Thyroid gland (tissue), 4 donors: ENCODE measurements at regions not wholly inside any gene's neighbourhood (a gene's known extent, or its start where the extent isn't known, plus 50 kb on each side); places are given as distances from the start of the nearest gene placed in this dataset.
"Not testable (repeated sequence)": the region's sequence is repeated elsewhere in the genome, so short reads cannot be mapped to it uniquely, and the experiment has no call there.

Source experiments
- DNase-seq, 2 donors: peaks; one replicate each; pipeline ENCODE4 v3.0.0-alpha.2; 2019
- H3K27ac ChIP-seq, 3 donors: fragments of 200-600 bp; sonication (generic); 1 replicate in 2 of 3; 2 replicates in 1 of 3; pipeline ENCODE4 v1.5.1; 2016 to 2019; ENCODE audit warnings: mild to moderate bottlenecking in 1 of 3, moderate library complexity in 1 of 3
- H3K27me3 ChIP-seq: fragments of 200-600 bp; sonication (generic); one replicate; pipeline ENCODE4 v1.5.1; 2019
- H3K36me3 ChIP-seq, 2 donors: fragments of 200-600 bp; sonication (generic); one replicate each; pipeline ENCODE4 v1.5.1; 2016 to 2019
- H3K4me1 ChIP-seq, 2 donors: fragments of 200-600 bp; sonication (generic); one replicate each; pipeline ENCODE4 v1.5.1; 2017 to 2019
- H3K4me3 ChIP-seq, 3 donors: fragments of 200-600 bp; sonication (generic); replicated peaks in 1 of 3; 1 replicate in 2 of 3; 2 replicates in 1 of 3; pipeline ENCODE4 v1.5.1; 2016; ENCODE audit warnings: mild to moderate bottlenecking in 1 of 3
- H3K9me3 ChIP-seq: fragments of 200-600 bp; sonication (generic); one replicate; pipeline ENCODE4 v1.5.1; 2017
- POLR2A ChIP-seq, 2 donors: fragments of 450-650 bp; IDR thresholded peaks; one replicate each; pipeline ENCODE4 v1.6.1; 2017; ENCODE audit warnings: antibody characterized with exemption in 2 of 2, mild to moderate bottlenecking in 2 of 2, moderate library complexity in 1 of 2
- WGBS, 2 donors: methylation state at CpG; one replicate each; pipeline ENCODE4 v1.1.5; 2017; 5-methylcytosine and 5-hydroxymethylcytosine counted together
- intact Hi-C: fragments of 100-400 bp; cut with DNase I; formaldehyde crosslinking; loops from one replicate; pipeline ENCODE4 v1.15.1; 2023
- TF ChIP-seq, protein P1 (sequence below), 6 experiments: fragments of 200-600 bp in 3 of 6; fragments of 450-650 bp in 3 of 6; sonication (generic) in 3 of 6; IDR thresholded peaks; one replicate each; pipeline ENCODE4 v1.5.1; 2016 to 2019; ENCODE audit warnings: antibody characterized with exemption in 6 of 6, mild to moderate bottlenecking in 2 of 6, inconsistent platforms in 1 of 6, moderate library complexity in 1 of 6

DNA sequence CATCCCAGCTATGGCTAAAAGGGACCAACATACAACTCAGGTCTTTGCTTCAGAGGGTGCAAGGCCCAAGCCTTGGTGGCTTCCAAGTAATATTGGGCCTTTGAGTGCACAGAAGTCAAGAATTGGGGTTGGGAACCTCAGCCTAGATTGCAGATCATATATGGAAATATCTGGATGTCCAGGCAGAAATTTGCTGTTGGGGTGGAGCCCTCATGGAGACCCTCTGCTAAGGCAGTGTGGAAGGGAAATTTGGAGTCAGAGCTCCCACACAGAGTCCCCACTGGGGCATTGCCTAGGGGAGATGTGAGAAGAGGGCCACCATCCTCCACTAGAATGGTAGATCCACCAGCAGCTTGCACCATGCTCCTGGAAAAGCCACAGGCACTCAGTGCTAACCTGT lies 123.5 kb downstream of the PRL start:
- Histone ChIP-seq H3K4me3 (no peak overlapping the region), H3K36me3 (no peaks in the 10 kb centered on the region), H3K27me3 (no peaks in the 10 kb centered on the region), H3K4me1 (no peaks in the 10 kb centered on the region), H3K27ac (no peak overlapping the region), H3K9me3 (no peaks in the 10 kb centered on the region)
- no peak for DNase-seq
- TF ChIP-seq POLR2A (IDR thresholded peaks at IDR 0.05) = no peak
- intact Hi-C loops = no loop called here

DNA sequence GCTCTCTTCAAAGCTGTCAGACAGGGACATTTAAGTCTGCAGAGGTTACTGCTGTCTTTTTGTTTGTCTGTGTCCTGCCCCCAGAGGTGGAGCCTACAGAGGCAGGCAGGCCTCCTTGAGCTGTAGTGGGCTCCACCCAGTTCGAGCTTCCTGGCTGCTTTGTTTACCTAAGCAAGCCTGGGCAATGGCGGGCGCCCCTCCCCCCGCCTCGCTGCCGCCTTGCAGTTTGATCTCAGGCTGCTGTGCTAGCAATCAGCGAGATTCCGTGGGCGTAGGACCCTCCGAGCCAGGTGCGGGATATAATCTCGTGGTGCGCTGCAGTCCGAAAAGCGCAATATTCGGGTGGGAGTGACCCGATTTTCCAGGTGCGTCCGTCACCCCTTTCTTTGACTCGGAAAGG lies 116.6 kb downstream of the PRL start:
- H3K9me3 ChIP-seq, intact Hi-C loops, H3K27me3 ChIP-seq, H3K36me3 ChIP-seq, H3K27ac ChIP-seq, DNase-seq, H3K4me3 ChIP-seq, H3K4me1 ChIP-seq: not testable (repeated sequence)
- 87 to 88% methylated on average over 14 to 15 of the region's 20 CpGs for WGBS, 2 donors

DNA sequence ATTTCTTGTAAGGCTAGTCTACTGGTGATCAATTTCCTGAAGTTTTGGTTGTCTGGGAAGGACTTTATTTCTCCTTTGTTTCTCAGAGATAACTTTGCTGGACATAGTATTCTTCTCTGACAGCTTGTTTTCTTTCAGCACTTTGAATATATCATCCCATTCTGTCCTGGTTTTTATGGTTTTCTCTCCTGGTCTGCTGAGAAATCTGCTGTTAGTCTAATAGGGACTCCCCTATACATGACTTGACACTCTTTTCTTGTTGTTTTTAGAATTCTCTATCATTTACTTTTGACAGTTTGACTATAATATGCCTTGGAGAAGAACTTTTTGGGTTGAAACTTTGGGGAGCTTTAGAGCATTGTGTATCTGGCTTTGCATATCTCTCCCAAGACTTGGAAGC lies 112.5 kb downstream of the PRL start:
- H3K4me1 ChIP-seq = no peaks in the 10 kb centered on the region
- H3K27ac ChIP-seq = no peak overlapping the region
- TF ChIP-seq, protein P1, sequence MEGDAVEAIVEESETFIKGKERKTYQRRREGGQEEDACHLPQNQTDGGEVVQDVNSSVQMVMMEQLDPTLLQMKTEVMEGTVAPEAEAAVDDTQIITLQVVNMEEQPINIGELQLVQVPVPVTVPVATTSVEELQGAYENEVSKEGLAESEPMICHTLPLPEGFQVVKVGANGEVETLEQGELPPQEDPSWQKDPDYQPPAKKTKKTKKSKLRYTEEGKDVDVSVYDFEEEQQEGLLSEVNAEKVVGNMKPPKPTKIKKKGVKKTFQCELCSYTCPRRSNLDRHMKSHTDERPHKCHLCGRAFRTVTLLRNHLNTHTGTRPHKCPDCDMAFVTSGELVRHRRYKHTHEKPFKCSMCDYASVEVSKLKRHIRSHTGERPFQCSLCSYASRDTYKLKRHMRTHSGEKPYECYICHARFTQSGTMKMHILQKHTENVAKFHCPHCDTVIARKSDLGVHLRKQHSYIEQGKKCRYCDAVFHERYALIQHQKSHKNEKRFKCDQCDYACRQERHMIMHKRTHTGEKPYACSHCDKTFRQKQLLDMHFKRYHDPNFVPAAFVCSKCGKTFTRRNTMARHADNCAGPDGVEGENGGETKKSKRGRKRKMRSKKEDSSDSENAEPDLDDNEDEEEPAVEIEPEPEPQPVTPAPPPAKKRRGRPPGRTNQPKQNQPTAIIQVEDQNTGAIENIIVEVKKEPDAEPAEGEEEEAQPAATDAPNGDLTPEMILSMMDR (IDR thresholded peaks at IDR 0.05) = no peak
- TF ChIP-seq POLR2A (IDR thresholded peaks at IDR 0.05) = no peak
- H3K36me3 ChIP-seq = no peaks in the 10 kb centered on the region
- no peak overlapping the region for H3K4me3 ChIP-seq
- H3K27me3 ChIP-seq = no peaks in the 10 kb centered on the region
- H3K9me3 ChIP-seq = no peaks in the 10 kb centered on the region
- DNase-seq = no peak
- intact Hi-C loops = no loop called here

DNA sequence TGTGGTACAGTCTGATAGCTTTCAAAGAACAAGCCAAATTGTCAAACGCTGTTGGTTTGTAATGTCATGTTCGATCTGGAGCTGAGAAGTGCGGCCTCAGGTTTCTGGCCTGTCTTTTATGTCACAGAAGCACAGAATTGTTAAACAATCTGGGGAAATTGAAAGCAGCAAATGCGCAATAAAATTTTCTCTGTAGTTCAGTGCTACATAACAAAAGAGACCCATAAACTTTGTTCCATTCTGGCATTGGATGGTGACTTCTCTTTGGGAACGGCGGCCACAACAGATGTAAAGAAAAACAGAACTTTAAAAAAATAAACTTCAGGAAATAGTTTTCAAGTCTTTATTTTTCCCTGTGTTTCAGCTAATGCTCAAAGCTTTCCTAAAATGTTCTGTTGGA lies 106.9 kb downstream of the PRL start:
- no peak for TF ChIP-seq POLR2A (IDR thresholded peaks at IDR 0.05)
- TF ChIP-seq, protein P1 (IDR thresholded peaks at IDR 0.05) = no peak
- H3K36me3 ChIP-seq = no peaks in the 10 kb centered on the region
- no peaks in the 10 kb centered on the region for H3K27me3 ChIP-seq
- no peaks in the 10 kb centered on the region for H3K4me1 ChIP-seq
- intact Hi-C loops = no loop called here
- H3K4me3 ChIP-seq = no peak overlapping the region
- DNase-seq = no peak
- H3K27ac ChIP-seq = no peak overlapping the region
- WGBS, 2 donors = 85 to 90% methylated on average over 6 of the region's 6 CpGs
- H3K9me3 ChIP-seq = no peaks in the 10 kb centered on the region

DNA sequence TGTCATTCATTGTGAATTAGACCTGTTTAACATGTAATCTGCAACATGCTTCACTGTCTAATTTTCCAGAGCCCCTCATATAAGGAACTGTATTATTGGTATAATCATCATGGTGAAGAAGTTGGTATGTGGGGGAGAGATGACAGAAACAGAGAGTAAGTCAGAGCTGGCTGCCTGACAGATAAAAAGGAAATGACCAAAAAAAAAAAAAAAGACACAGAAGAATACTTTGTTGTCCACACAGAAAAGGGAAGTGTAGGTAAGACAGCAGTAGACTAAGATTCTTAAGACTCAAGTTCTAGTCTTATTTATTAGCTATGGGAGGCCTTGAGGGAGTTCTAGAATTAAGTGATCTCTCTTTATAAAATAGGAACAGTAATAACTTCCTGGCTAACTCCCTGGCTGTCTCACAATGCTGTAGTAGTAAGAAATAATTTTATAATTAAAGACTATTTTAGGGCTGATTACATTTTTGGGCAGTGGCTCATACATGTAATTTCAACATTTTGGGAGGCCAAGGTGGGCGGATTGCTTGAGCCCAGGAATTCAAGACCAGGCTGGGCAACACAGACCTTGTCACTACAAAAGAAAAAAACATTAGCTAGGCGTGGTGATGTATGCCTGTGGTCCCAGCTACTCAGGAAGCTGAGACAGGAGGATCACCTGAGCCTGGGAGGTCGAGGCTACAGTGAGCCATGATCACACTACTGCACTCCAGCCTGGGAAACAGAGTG lies 102.5 kb downstream of the PRL start:
- Histone ChIP-seq H3K9me3 (no peaks in the 10 kb centered on the region), H3K27me3 (no peaks in the 10 kb centered on the region), H3K4me3 (no peak overlapping the region), H3K27ac (no peak overlapping the region), H3K4me1 (no peaks in the 10 kb centered on the region), H3K36me3 (no peaks in the 10 kb centered on the region)
- DNase-seq = no peak
- 92 to 93% methylated on average over 3 of the region's 3 CpGs for WGBS, 2 donors
- no peak for TF ChIP-seq POLR2A (IDR thresholded peaks at IDR 0.05)
- TF ChIP-seq, protein P1 (IDR thresholded peaks at IDR 0.05) = no peak
- intact Hi-C loops = no loop called here

DNA sequence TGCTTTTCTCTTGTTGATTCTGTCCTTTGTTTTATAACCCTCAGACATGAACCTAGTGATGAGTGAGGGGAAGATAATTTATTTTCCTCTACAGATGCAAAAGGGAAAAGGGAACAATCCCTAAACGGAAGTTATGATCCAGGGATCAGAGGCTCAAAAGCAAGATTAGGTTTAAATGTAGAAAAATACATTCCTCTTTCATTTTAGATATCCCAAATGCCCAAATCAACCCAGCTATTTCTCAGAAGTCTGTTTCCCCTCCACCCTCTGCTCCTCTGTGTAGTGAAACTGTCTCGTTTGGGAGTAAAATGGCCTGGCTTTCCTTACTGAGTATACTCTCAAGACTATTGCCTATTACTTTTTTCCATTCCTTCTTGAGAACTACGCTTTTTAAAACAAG lies 97.1 kb downstream of the PRL start:
- no peak overlapping the region for H3K4me3 ChIP-seq
- TF ChIP-seq, protein P1 (IDR thresholded peaks at IDR 0.05) = no peak
- no peak for TF ChIP-seq POLR2A (IDR thresholded peaks at IDR 0.05)
- no peaks in the 10 kb centered on the region for H3K27me3 ChIP-seq
- no peaks in the 10 kb centered on the region for H3K9me3 ChIP-seq
- H3K36me3 ChIP-seq = no peaks in the 10 kb centered on the region
- WGBS, 2 donors = 67 to 86% methylated on average over 3 of the region's 3 CpGs
- no peak overlapping the region for H3K27ac ChIP-seq
- intact Hi-C loops = no loop called here
- DNase-seq = no peak
- no peaks in the 10 kb centered on the region for H3K4me1 ChIP-seq
